GM12892 (cell line): ENCODE measurements at regions not wholly inside any gene's neighbourhood (a gene's known extent, or its start where the extent isn't known, plus 50 kb on each side); places are given as distances from the start of the nearest gene placed in this dataset.

Experiments
- POLR2A ChIP-seq: IDR thresholded peaks from 2 replicates; pipeline ENCODE4 v1.6.1; 2011; ENCODE audit warnings: low read depth, low read length, control low read depth
- TAF1 ChIP-seq: IDR thresholded peaks from 2 replicates; pipeline ENCODE4 v1.6.1; 2011; ENCODE audit warnings: low read depth, mild to moderate bottlenecking, control low read depth, low read length, borderline replicate concordance

GRCh38 chr14:71713016-71713415 is 219.2 kb upstream of the RGS6 start:
- TF ChIP-seq POLR2A = no peak
- TF ChIP-seq TAF1 = no peak
